HG02885 (cell line): ENCODE measurements at regions not wholly inside any gene's neighbourhood (a gene's known extent, or its start where the extent isn't known, plus 50 kb on each side); places are given as distances from the start of the nearest gene placed in this dataset.
"Not testable (repeated sequence)": the region's sequence is repeated elsewhere in the genome, so short reads cannot be mapped to it uniquely, and the experiment has no call there.

ENCODE experiments used
- ATAC-seq: cut with Tn5 transposase; IDR thresholded peaks from one replicate; pipeline ENCODE4 v1.9.1; 2021; ENCODE audit warnings: mild to moderate bottlenecking; ENCODE audit not compliant: unreplicated experiment, poor library complexity

DNA sequence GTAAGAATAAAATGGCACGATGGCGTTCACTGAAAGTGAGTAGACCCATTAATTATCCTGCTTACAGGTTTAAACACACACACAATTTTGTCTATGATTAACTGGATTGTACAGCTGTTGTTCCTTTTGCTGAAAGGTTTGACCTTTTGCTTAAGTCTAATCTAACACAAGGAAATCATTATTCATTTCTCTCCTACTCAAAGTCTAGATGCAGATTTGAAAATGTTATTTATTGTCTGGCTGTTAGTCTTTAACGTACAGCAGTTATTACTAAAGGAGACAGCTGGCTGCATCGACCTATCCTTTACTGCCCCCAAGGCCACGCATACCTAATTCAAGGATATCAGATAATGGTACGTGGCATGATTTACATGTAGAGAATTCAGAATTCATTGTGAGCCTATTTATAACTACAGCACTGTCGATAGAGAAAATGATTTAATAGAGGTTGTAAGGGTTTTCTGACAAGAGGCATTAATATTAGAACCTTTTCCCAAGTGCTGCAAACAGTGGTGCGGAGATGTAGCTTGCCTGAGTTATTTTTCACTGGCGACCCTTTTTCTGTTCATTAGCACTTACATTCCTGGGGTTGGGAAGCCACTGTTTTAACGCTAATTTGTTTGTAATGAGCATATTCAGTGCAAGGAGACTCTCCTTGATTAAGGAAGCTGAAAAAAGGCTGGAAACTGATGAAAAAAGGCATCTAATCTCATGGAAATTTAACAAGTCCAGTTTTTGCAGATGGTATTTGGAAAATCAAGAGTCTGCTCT, 368.4 kb upstream of the GRAMD2B start:
- ATAC-seq, result no peak

GRCh38 chr5:126055348-126055729, 367.9 kb upstream of the GRAMD2B start:
- ATAC-seq, result no peak

DNA sequence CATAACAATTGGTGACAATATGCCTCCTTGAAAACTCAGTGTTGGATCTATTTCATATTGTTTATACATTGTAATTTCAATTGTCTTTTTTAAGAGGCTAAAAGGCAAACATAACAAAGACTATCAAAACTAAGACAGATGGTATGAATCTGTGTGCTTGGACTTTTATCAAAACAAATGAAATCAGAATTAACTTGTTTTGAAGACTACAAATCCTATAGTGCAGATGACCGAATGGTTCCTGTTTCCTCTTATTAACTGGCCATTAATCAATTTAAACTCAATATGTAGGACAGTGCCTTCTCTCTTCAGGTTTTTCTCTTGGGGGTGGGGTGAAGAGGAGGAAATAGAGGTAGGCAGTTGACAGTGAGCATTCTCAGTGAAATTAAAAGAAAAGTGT, 366.9 kb upstream of the GRAMD2B start:
- no peak for ATAC-seq

GRCh38 chr5:126056851-126057622, 366.2 kb upstream of the GRAMD2B start:
- no peak for ATAC-seq

DNA sequence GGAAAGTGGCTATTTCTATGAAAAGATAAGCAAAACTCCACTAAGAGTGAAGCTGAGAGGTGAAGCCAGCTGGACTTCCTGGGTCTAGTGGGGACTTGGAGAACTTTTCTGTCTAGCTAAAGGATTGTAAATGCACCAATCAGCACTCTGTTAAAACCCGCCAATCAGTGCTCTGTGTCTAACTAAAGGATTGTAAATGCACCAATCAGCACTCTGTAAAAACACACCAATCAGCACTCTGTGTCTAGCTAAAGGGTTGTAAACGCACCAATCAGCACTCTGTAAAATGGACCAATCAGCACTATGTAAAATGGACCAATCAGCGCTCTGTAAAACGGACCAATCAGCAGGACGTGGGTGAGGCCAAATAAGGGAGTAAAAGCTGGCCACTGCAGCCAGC, 364.8 kb upstream of the GRAMD2B start:
- not testable (repeated sequence) for ATAC-seq

DNA sequence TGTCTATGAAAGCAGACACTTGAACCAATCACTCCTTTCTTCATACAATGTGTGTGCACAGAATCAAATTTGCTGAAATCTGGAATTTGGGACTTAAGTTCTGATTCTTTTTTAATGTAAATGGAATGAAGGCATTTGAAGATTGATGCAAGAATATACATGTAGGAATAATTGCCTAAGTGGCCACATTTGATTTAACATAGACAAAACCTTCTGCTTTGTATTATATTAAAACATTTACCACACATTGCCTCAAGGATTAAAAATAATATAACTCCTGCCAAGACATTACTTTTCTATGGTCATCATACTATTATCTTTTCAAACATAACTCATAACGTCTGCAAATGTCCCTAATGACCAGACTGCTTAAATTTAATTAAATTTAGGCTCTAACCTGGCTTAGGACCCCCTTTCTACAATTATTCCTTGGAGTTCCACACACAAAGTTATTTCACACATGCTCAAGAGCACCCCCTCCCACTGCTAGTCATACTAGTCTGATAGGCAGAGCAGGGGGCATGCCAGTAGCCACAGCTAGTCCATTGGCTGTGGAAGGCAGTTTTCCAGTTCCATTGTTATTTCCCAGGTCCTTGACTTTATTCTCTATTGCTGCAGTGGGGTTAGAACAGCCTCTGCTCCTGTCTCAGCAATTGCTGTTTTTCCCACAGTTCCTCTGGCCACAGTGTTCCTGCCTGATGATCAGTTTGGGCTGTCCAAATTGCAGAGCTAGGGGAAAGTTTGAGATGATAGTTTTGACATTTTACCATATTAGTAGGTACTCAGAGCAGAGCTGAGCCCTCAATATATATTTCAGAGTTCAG, 360.6 kb upstream of the GRAMD2B start:
- no peak for ATAC-seq

DNA sequence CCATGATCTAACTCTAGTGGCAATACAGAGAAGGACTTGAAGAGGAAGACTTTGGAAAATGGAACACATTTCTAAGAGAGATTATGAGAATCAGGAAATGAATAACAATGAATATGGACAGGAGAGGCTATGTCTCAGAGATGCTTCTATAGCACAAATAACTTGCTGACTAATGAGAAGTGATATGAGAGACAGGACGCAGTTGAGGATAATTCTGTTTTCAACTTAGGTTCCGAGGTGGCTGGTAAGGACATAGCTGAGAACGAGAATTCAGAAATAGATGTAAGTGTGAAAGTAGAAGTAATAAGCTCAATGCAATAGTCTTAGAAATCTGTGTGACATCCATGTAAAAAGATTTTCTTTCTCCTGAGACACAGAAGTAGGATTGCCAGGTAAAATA, 358.1 kb upstream of the GRAMD2B start:
- ATAC-seq, result no peak

DNA sequence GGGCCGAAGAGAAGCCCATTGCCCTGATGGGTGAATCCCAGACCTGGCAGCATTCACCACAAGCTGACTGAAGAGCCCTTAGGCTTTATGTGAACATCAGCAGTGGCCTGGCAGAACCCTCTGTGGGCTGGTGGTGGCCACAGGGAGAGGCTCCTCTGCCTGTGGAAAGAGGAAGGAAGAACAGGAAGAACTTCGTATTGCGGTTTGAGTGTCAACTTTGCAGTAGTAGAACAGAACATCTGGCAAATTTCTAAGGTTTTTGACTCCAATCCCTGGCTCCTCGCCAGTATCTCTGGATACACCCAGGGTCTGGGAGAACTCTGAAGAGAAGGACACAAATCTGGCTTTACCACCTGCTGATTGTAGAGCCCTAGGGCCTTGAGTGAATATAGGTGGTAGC, 356.4 kb upstream of the GRAMD2B start:
- ATAC-seq, result no peak

DNA sequence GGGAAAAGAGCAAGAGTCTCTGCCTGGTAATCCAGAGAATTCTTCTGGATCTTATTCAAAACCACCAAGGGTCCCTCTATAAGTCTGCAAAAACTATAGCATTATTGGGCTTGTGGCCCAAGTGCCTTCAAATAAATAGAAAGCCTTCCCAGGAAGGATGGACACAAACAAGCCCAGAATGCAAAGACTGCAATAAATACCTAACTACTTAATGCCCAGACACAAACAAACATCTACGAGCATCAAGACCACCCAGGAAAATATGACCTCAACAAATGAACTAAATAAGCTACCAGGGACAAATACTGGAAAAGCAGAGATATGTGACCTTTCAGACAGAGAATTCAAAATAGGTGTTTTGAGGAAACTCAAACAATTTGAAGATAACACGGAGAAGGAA, 355.8 kb upstream of the GRAMD2B start:
- no peak for ATAC-seq

DNA sequence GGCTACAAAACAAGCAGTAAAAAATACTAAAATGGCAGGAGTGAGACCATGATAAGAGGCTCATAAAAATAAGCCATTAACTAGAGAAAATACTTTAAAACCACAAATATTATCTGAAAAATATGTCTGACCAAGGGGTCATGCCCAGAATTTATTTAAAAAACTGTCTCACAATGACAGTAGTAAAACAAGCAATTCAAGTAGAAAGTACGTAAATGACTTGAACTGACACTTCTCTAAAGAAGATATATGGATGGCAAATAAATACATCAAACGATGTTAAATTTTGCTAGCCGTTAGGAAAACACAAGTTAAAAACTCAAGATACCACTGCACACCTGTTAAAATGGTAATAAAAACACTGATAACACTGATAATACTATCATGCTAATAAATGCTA, 353.9 kb upstream of the GRAMD2B start:
- no peak for ATAC-seq

- no peak for ATAC-seq
Measured at GRCh38 chr5:126070481-126070880, 352.7 kb upstream of the GRAMD2B start.

DNA sequence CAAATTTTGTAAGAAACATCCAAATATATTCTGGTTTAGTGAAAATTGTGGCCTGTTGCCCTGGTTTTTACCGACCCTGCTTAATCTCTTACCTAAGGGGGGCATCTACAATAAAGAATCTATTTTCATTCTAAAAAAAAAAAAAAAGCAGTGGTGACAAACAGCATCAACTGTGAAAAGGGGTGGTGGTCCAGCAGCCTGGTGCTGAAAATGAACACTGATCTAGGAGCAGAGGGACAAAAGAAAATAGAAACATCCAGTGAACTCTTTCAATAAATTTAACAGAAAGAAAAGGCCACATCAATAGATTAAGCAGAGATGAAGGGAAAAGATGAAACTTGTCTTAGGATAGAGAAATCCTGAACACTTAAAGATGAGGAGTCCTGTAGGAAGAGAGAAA, 348.7 kb upstream of the GRAMD2B start:
- ATAC-seq, result no peak

DNA sequence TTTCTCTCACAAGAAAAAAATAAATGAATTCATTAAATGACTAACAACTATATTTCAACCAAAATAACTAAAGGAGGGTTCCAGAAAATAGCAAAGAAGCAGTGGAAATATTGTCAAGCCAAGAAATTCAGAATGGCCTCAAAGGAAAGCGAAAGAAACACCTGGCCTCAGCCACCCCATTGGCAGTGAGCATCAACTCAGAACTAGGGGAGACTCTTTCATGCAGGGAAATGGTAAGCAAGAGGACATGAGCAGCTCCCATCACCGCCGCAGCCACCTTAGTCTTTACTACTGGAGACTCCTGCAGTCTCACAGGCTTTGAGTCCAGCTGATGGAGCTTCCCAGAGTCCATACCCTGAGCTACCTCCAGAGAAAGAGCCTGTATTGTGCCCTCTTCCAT, 343.9 kb upstream of the GRAMD2B start:
- ATAC-seq, result no peak

- ATAC-seq, result no peak
Measured at GRCh38 chr5:126081209-126081608, 342.0 kb upstream of the GRAMD2B start.

- ATAC-seq, result no peak
Measured at GRCh38 chr5:126093041-126093440, 330.2 kb upstream of the GRAMD2B start.

- ATAC-seq, result no peak
Measured at GRCh38 chr5:126093718-126094117, 329.5 kb upstream of the GRAMD2B start.

DNA sequence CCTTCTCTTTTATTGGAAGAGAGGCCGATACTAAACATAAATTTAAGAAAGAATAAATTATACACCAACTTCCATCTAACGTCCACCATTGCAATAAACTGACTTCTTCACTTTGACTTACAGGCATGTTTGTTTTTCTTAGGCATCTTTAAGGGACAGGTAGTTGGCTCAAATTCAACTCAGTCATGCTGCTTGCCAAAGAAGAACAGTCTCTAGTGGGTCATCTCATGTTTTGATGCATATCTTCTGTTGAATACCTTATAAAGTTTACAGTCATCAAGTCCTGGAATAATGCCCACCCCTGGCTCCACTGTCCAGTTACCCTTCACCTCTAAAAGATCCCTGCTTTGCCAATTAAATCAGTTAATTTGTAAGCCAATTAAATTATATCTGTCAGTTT, 328.2 kb upstream of the GRAMD2B start:
- no peak for ATAC-seq

DNA sequence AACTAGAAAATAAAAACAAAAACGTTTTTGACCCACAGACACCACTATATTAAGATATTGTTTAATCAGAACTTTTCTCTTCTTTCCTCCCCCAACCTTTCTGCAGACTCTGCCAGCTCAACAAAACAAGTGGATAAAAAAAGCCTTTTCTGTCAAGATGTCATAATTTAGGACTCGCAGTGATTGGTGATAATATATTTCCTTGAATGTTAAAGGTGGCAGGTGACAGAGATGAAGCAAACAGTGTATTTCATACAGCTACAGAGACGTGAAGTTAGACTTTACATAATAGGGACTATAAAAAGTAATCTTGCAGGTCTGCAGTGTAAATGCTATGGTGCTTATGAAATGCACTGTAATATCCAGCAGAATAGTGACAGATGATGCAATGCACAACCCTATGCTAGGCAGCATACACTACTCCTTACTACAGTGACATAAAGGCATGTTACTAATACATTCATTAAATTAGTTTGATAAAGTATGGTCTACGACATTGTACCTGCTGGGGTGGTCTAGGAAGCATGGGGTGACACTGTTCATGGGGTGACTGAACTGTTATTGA, 326.7 kb upstream of the GRAMD2B start:
- ATAC-seq, result no peak

- no peak for ATAC-seq
Measured at GRCh38 chr5:126097876-126098275, 325.3 kb upstream of the GRAMD2B start.

DNA sequence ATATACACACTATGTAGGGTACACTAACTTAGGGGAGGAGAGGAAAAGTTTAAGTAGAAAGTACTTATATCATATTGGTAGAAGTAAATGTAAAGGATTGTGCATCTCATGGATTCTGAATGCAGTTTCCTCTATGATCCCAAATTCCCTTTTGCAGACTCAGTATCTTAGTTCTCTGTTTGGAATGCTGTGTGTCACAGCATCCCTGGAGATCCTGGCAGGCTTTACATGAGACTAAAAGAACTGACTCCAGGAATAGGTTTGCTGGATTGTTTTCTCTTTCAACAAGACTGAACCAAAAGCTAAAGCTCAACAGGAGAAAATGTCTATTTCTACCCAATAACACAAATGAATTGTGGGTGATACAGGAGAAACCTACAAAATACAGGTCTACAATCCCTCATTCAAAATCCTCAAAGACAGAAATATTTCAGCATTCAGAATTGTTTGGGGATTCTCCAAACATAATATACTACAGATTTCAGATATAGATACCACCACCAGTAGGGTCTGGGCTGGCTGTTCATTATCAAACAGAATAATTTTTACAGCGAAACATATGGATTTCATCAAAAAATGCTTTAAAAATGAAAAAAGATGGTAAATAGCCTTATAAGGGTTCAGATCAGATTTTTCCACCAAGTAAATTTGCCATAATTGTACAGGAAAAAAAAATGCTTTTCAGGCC, 324.7 kb upstream of the GRAMD2B start:
- ATAC-seq, result no peak
